Hindlimb muscle (tissue), 1 donor: ENCODE measurements at regions not wholly inside any gene's neighbourhood (a gene's known extent, or its start where the extent isn't known, plus 50 kb on each side); places are given as distances from the start of the nearest gene placed in this dataset.
"Not testable (repeated sequence)": the region's sequence is repeated elsewhere in the genome, so short reads cannot be mapped to it uniquely, and the experiment has no call there.

Source experiments
- DNase-seq: peaks from one replicate; pipeline ENCODE4 v3.0.0-alpha.2; 2013

- DNase-seq, result no peak
These were observed 64.9 kb downstream of the SMIM38 start for GRCh38 chr11:69220561-69221051.

GRCh38 chr11:69221086-69221485 is 65.4 kb downstream of the SMIM38 start:
- no peak for DNase-seq

- DNase-seq, result not testable (repeated sequence)
These were observed 65.9 kb downstream of the SMIM38 start for GRCh38 chr11:69221636-69222035.

- no peak for DNase-seq
These were observed 66.7 kb upstream of the MYEOV start for GRCh38 chr11:69227271-69227670.

GRCh38 chr11:69229511-69229910 is 64.4 kb upstream of the MYEOV start:
- DNase-seq, result no peak

- DNase-seq, result no peak
These were observed 63.0 kb upstream of the MYEOV start for GRCh38 chr11:69230856-69231425.

GRCh38 chr11:69231466-69232018 is 62.4 kb upstream of the MYEOV start:
- no peak for DNase-seq

GRCh38 chr11:69232821-69233743 is 60.9 kb upstream of the MYEOV start:
- DNase-seq, result no peak

GRCh38 chr11:69233744-69234570 is 60.0 kb upstream of the MYEOV start:
- DNase-seq, result no peak

GRCh38 chr11:69234740-69235710 is 58.9 kb upstream of the MYEOV start:
- DNase-seq, result no peak

- DNase-seq, result no peak
These were observed 55.2 kb upstream of the MYEOV start for GRCh38 chr11:69238573-69239351.

GRCh38 chr11:69239641-69240040 is 54.3 kb upstream of the MYEOV start:
- DNase-seq, result no peak

- DNase-seq, result no peak
These were observed 53.5 kb upstream of the MYEOV start for GRCh38 chr11:69240332-69241074.

GRCh38 chr11:69241075-69241740 is 52.7 kb upstream of the MYEOV start:
- no peak for DNase-seq

GRCh38 chr11:69241844-69242243 is 52.1 kb upstream of the MYEOV start:
- no peak for DNase-seq

GRCh38 chr11:69242266-69242920 is 51.6 kb upstream of the MYEOV start:
- peak; percentile 19 for DNase-seq

GRCh38 chr11:69243496-69244200 is 50.3 kb upstream of the MYEOV start:
- DNase-seq, result no peak
